ENCODE measurements at regions not wholly inside any gene's neighbourhood (a gene's known extent, or its start where the extent isn't known, plus 50 kb on each side); places are given as distances from the start of the nearest gene placed in this dataset.
"Not testable (repeated sequence)": the region's sequence is repeated elsewhere in the genome, so short reads cannot be mapped to it uniquely, and the experiment has no call there.

GRCh38 chr18:73535990-73536389 is 611.6 kb downstream of the FBXO15 start:
- Histone ChIP-seq H3K27me3 (ENCODE audit: control insufficient read depth, insufficient read depth, low read length) (no peaks in the 10 kb centered on the region), H3K4me3 (ENCODE audit: low read length) (no peak overlapping the region), H3K9me3 (ENCODE audit: control insufficient read depth, low read depth, low read length) (no peaks in the 10 kb centered on the region), H3K27ac (ENCODE audit: low read length) (no peak overlapping the region), H3K36me3 (ENCODE audit: control insufficient read depth, insufficient read depth, low read length) (no peaks in the 10 kb centered on the region), H3K4me1 (ENCODE audit: control insufficient read depth, insufficient read depth, low read length) (no peaks in the 10 kb centered on the region)
- DNase-seq, result no peak
- no CpG with 5 or more reads among the region's 1 CpG for WGBS (ENCODE audit: insufficient coverage, low lambda C conversion rate)

- no CpG with 5 or more reads among the region's 6 CpGs for WGBS (ENCODE audit: insufficient coverage, low lambda C conversion rate)
- no peak for DNase-seq
- no peaks in the 10 kb centered on the region for H3K27me3 ChIP-seq (ENCODE audit: control insufficient read depth, insufficient read depth, low read length)
Measured at GRCh38 chr18:73535189-73535588, 612.4 kb downstream of the FBXO15 start.

GRCh38 chr18:73531601-73532000 is 616.0 kb downstream of the FBXO15 start:
- WGBS (ENCODE audit: insufficient coverage, low lambda C conversion rate), result 100% methylated on average over 1 of the region's 3 CpGs
- no peaks in the 10 kb centered on the region for H3K36me3 ChIP-seq (ENCODE audit: control insufficient read depth, insufficient read depth, low read length)
- H3K27me3 ChIP-seq (ENCODE audit: control insufficient read depth, insufficient read depth, low read length), result no peaks in the 10 kb centered on the region
- H3K4me1 ChIP-seq (ENCODE audit: control insufficient read depth, insufficient read depth, low read length), result no peaks in the 10 kb centered on the region
- H3K4me3 ChIP-seq (ENCODE audit: low read length), result no peak overlapping the region
- no peak overlapping the region for H3K27ac ChIP-seq (ENCODE audit: low read length)
- peaks cover 3% of the 10 kb centered on the region for H3K9me3 ChIP-seq (ENCODE audit: control insufficient read depth, low read depth, low read length)
- DNase-seq, result no peak

More at GRCh38 chr18:73535189-73535588, 612.4 kb downstream of the FBXO15 start:
- no peaks in the 10 kb centered on the region for H3K4me1 ChIP-seq (ENCODE audit: control insufficient read depth, insufficient read depth, low read length)
- H3K36me3 ChIP-seq (ENCODE audit: control insufficient read depth, insufficient read depth, low read length), result no peaks in the 10 kb centered on the region
- H3K27ac ChIP-seq (ENCODE audit: low read length), result no peak overlapping the region
- no peaks in the 10 kb centered on the region for H3K9me3 ChIP-seq (ENCODE audit: control insufficient read depth, low read depth, low read length)
- H3K4me3 ChIP-seq (ENCODE audit: low read length), result no peak overlapping the region

- WGBS (ENCODE audit: insufficient coverage, low lambda C conversion rate), result no CpG with 5 or more reads among the region's 7 CpGs
- H3K36me3 ChIP-seq (ENCODE audit: control insufficient read depth, insufficient read depth, low read length), result no peaks in the 10 kb centered on the region
- no peaks in the 10 kb centered on the region for H3K4me1 ChIP-seq (ENCODE audit: control insufficient read depth, insufficient read depth, low read length)
- no peak overlapping the region for H3K4me3 ChIP-seq (ENCODE audit: low read length)
- no peak overlapping the region for H3K27ac ChIP-seq (ENCODE audit: low read length)
- H3K27me3 ChIP-seq (ENCODE audit: control insufficient read depth, insufficient read depth, low read length), result no peaks in the 10 kb centered on the region
- no peak for DNase-seq
- peaks cover 3% of the 10 kb centered on the region for H3K9me3 ChIP-seq (ENCODE audit: control insufficient read depth, low read depth, low read length)
Measured at GRCh38 chr18:73528066-73528465, 619.6 kb downstream of the FBXO15 start.

- no peak for DNase-seq
- no peak overlapping the region for H3K27ac ChIP-seq (ENCODE audit: low read length)
- no peaks in the 10 kb centered on the region for H3K27me3 ChIP-seq (ENCODE audit: control insufficient read depth, insufficient read depth, low read length)
- H3K4me3 ChIP-seq (ENCODE audit: low read length), result no peak overlapping the region
- WGBS (ENCODE audit: insufficient coverage, low lambda C conversion rate), result 67% methylated on average over 1 of the region's 5 CpGs
- H3K9me3 ChIP-seq (ENCODE audit: control insufficient read depth, low read depth, low read length), result no peaks in the 10 kb centered on the region
- no peaks in the 10 kb centered on the region for H3K36me3 ChIP-seq (ENCODE audit: control insufficient read depth, insufficient read depth, low read length)
- no peaks in the 10 kb centered on the region for H3K4me1 ChIP-seq (ENCODE audit: control insufficient read depth, insufficient read depth, low read length)
Measured at GRCh38 chr18:73520229-73520628, 627.4 kb downstream of the FBXO15 start.

- not testable (repeated sequence) for H3K4me1 ChIP-seq (ENCODE audit: control insufficient read depth, insufficient read depth, low read length); H3K9me3 ChIP-seq (ENCODE audit: control insufficient read depth, low read depth, low read length); DNase-seq; H3K4me3 ChIP-seq (ENCODE audit: low read length); H3K27me3 ChIP-seq (ENCODE audit: control insufficient read depth, insufficient read depth, low read length); H3K27ac ChIP-seq (ENCODE audit: low read length); H3K36me3 ChIP-seq (ENCODE audit: control insufficient read depth, insufficient read depth, low read length)
- no CpG with 5 or more reads among the region's 2 CpGs for WGBS (ENCODE audit: insufficient coverage, low lambda C conversion rate)
Measured at GRCh38 chr18:73516056-73516455, 631.6 kb downstream of the FBXO15 start.

- WGBS (ENCODE audit: insufficient coverage, low lambda C conversion rate), result no CpG with 5 or more reads among the region's 1 CpG
- H3K27ac ChIP-seq (ENCODE audit: low read length), result no peak overlapping the region
- no peak for DNase-seq
- H3K27me3 ChIP-seq (ENCODE audit: control insufficient read depth, insufficient read depth, low read length), result no peaks in the 10 kb centered on the region
- no peaks in the 10 kb centered on the region for H3K36me3 ChIP-seq (ENCODE audit: control insufficient read depth, insufficient read depth, low read length)
- H3K4me1 ChIP-seq (ENCODE audit: control insufficient read depth, insufficient read depth, low read length), result no peaks in the 10 kb centered on the region
- no peaks in the 10 kb centered on the region for H3K9me3 ChIP-seq (ENCODE audit: control insufficient read depth, low read depth, low read length)
- no peak overlapping the region for H3K4me3 ChIP-seq (ENCODE audit: low read length)
Measured at GRCh38 chr18:73514449-73514848, 633.2 kb downstream of the FBXO15 start.

- no peaks in the 10 kb centered on the region for H3K27me3 ChIP-seq (ENCODE audit: control insufficient read depth, insufficient read depth, low read length)
- DNase-seq, result peak in 1 of 2 donors; percentile 11
- no peaks in the 10 kb centered on the region for H3K4me1 ChIP-seq (ENCODE audit: control insufficient read depth, insufficient read depth, low read length)
- no peak overlapping the region for H3K4me3 ChIP-seq (ENCODE audit: low read length)
- H3K27ac ChIP-seq (ENCODE audit: low read length), result no peak overlapping the region
- H3K9me3 ChIP-seq (ENCODE audit: control insufficient read depth, low read depth, low read length), result no peaks in the 10 kb centered on the region
- no peaks in the 10 kb centered on the region for H3K36me3 ChIP-seq (ENCODE audit: control insufficient read depth, insufficient read depth, low read length)
- WGBS (ENCODE audit: insufficient coverage, low lambda C conversion rate), result 85% methylated on average over 4 of the region's 12 CpGs
Measured at GRCh38 chr18:73511771-73512503, 635.7 kb downstream of the FBXO15 start.

GRCh38 chr18:73509460-73509859 is 638.2 kb downstream of the FBXO15 start:
- no peak for DNase-seq
- WGBS (ENCODE audit: insufficient coverage, low lambda C conversion rate), result 84% methylated on average over 2 of the region's 2 CpGs
- no peaks in the 10 kb centered on the region for H3K4me1 ChIP-seq (ENCODE audit: control insufficient read depth, insufficient read depth, low read length)
- no peaks in the 10 kb centered on the region for H3K9me3 ChIP-seq (ENCODE audit: control insufficient read depth, low read depth, low read length)
- H3K36me3 ChIP-seq (ENCODE audit: control insufficient read depth, insufficient read depth, low read length), result no peaks in the 10 kb centered on the region
- no peak overlapping the region for H3K27ac ChIP-seq (ENCODE audit: low read length)
- H3K27me3 ChIP-seq (ENCODE audit: control insufficient read depth, insufficient read depth, low read length), result no peaks in the 10 kb centered on the region
- H3K4me3 ChIP-seq (ENCODE audit: low read length), result no peak overlapping the region

GRCh38 chr18:73503326-73503725 is 635.5 kb upstream of the NETO1 start:
- Histone ChIP-seq H3K27me3 (ENCODE audit: control insufficient read depth, insufficient read depth, low read length) (no peaks in the 10 kb centered on the region), H3K4me3 (ENCODE audit: low read length) (no peak overlapping the region), H3K4me1 (ENCODE audit: control insufficient read depth, insufficient read depth, low read length) (no peaks in the 10 kb centered on the region), H3K27ac (ENCODE audit: low read length) (no peak overlapping the region), H3K9me3 (ENCODE audit: control insufficient read depth, low read depth, low read length) (no peaks in the 10 kb centered on the region), H3K36me3 (ENCODE audit: control insufficient read depth, insufficient read depth, low read length) (no peaks in the 10 kb centered on the region)
- no peak for DNase-seq
- no CpG with 5 or more reads among the region's 1 CpG for WGBS (ENCODE audit: insufficient coverage, low lambda C conversion rate)

- no peak overlapping the region for H3K27ac ChIP-seq (ENCODE audit: low read length)
- H3K36me3 ChIP-seq (ENCODE audit: control insufficient read depth, insufficient read depth, low read length), result no peaks in the 10 kb centered on the region
- WGBS (ENCODE audit: insufficient coverage, low lambda C conversion rate), result 100% methylated on average over 1 of the region's 2 CpGs
- no peak overlapping the region for H3K4me3 ChIP-seq (ENCODE audit: low read length)
- no peaks in the 10 kb centered on the region for H3K4me1 ChIP-seq (ENCODE audit: control insufficient read depth, insufficient read depth, low read length)
- no peak for DNase-seq
- H3K27me3 ChIP-seq (ENCODE audit: control insufficient read depth, insufficient read depth, low read length), result no peaks in the 10 kb centered on the region
- no peaks in the 10 kb centered on the region for H3K9me3 ChIP-seq (ENCODE audit: control insufficient read depth, low read depth, low read length)
Measured at GRCh38 chr18:73487966-73488365, 620.2 kb upstream of the NETO1 start.

Data from large intestine (tissue), 3 donors.